OCI-LY1 (cell line): ENCODE measurements at regions not wholly inside any gene's neighbourhood (a gene's known extent, or its start where the extent isn't known, plus 50 kb on each side); places are given as distances from the start of the nearest gene placed in this dataset.

Experiments
- EZH2 ChIP-seq: fragments of 200-600 bp; sonication (generic), shearing (Covaris generic); IDR thresholded peaks from 2 replicates; pipeline ENCODE4 v1.8.0; 2017; ENCODE audit warnings: borderline replicate concordance, mixed run types, mild to moderate bottlenecking, antibody characterized with exemption, low read length, moderate library complexity, mixed read lengths
- TF ChIP-seq, protein P1 (sequence below): fragments of 200-600 bp; sonication (generic), shearing (Covaris generic); IDR thresholded peaks from 2 replicates; pipeline ENCODE4 v1.5.1; 2017; ENCODE audit warnings: mild to moderate bottlenecking, antibody characterized with exemption, low read length, moderate library complexity, mixed read lengths

DNA sequence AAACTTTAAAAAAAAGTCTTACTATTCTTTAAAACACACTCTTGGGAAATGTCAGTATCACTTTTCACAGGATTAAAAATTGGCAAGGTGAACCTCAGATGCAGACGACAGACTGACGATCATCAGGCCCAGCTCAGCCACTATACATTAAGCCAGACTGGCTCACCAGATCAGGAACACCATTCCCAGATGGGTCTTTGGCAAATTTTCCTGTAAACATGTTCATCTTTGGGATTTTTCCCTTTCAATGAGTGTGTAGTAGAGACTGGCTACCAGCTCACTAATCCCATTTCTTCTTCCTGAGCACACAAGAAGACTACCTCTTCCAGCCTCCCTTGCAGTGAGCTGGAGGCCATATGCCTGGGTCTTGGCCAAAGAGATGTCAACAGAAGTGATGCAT lies 142.7 kb upstream of the CHST15 start:
- no peak for TF ChIP-seq EZH2
- TF ChIP-seq, protein P1, sequence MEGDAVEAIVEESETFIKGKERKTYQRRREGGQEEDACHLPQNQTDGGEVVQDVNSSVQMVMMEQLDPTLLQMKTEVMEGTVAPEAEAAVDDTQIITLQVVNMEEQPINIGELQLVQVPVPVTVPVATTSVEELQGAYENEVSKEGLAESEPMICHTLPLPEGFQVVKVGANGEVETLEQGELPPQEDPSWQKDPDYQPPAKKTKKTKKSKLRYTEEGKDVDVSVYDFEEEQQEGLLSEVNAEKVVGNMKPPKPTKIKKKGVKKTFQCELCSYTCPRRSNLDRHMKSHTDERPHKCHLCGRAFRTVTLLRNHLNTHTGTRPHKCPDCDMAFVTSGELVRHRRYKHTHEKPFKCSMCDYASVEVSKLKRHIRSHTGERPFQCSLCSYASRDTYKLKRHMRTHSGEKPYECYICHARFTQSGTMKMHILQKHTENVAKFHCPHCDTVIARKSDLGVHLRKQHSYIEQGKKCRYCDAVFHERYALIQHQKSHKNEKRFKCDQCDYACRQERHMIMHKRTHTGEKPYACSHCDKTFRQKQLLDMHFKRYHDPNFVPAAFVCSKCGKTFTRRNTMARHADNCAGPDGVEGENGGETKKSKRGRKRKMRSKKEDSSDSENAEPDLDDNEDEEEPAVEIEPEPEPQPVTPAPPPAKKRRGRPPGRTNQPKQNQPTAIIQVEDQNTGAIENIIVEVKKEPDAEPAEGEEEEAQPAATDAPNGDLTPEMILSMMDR: no peak
